NT2/D1 (cell line): ENCODE measurements at regions not wholly inside any gene's neighbourhood (a gene's known extent, or its start where the extent isn't known, plus 50 kb on each side); places are given as distances from the start of the nearest gene placed in this dataset.

Source experiments
- SUZ12 ChIP-seq: IDR thresholded peaks from 2 replicates; pipeline ENCODE4 v1.6.1; 2011; ENCODE audit not compliant: insufficient read length, insufficient read depth; ENCODE audit errors: extremely low read depth
- YY1 ChIP-seq: IDR thresholded peaks from 2 replicates; pipeline ENCODE4 v1.6.1; 2011; ENCODE audit not compliant: insufficient read length, insufficient read depth
- ZNF274 ChIP-seq: IDR thresholded peaks from 2 replicates; pipeline ENCODE4 v1.6.1; 2011; ENCODE audit warnings: mild to moderate bottlenecking, low read depth, low read length

DNA sequence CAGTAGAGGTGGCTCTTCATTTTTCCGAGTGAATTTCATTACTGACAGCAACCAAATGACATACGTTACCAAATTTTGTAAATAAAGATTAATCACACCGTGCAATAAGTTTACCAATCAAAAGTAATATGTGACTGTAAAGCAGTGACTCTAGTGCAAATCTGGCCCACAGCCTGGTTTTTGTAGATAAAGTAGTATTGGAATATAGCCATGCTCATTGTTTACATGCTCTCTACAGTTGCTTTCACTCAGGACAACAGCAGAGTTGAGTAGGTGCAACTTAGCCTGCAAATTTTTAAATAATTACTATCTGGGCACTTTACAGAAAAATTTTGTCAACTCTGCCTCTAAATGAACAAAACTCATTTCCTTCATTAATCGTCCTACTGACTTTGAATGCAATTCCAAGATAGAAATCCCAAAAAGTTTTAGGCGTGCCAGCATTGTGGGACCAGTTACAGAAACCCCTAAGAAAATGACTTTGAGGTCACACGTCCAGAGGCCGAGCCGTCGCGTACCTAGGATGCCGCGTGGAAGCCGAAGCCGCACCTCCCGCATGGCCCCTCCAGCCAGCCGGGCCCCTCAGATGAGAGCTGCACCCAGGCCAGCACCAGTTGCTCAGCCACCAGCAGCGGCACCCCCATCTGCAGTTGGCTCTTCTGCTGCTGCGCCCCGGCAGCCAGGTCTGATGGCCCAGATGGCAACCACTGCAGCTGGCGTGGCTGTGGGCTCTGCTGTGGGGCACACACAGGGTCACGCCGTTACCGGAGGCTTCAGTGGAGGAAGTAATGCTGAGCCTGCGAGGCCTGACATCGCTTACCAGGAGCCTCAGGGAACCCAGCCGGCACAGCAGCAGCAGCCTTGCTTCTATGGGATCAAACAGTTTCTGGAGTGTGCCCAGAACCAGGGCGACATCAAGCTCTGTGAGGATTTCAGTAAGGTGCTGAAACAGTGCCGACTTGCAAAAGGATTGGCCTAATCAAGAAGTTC lies 180.7 kb upstream of the TLE4 start:
- TF ChIP-seq ZNF274 (no peak), YY1 (no peak), SUZ12 (no peak)
